HL-60 (cell line): ENCODE measurements at regions not wholly inside any gene's neighbourhood (a gene's known extent, or its start where the extent isn't known, plus 50 kb on each side); places are given as distances from the start of the nearest gene placed in this dataset.
"Not testable (repeated sequence)": the region's sequence is repeated elsewhere in the genome, so short reads cannot be mapped to it uniquely, and the experiment has no call there.

Experiments
- DNase-seq, 2 experiments: peaks; one replicate each; pipeline ENCODE4 v3.0.0-alpha.2; 2010 to 2020; ENCODE audit warnings: low read depth in 1 of 2, low spot score in 1 of 2
- H3K27ac ChIP-seq: fragments of 250-450 bp; sonication (Bioruptor Pico); replicated peaks from 2 replicates; pipeline ENCODE4 v1.5.1; 2020; ENCODE audit warnings: mild to moderate bottlenecking, moderate library complexity
- H3K27me3 ChIP-seq: fragments of 250-450 bp; sonication (Bioruptor Pico); 2 replicates; pipeline ENCODE4 v1.5.1; 2021; ENCODE audit warnings: mild to moderate bottlenecking, moderate library complexity; ENCODE audit not compliant: insufficient read depth, poor library complexity, severe bottlenecking
- H3K4me3 ChIP-seq: replicated peaks from 2 replicates; pipeline ENCODE4 v1.5.1; 2011; ENCODE audit warnings: mild to moderate bottlenecking, control low read depth, low read length; ENCODE audit not compliant: insufficient read depth
- GABPA ChIP-seq: IDR thresholded peaks from 2 replicates; pipeline ENCODE4 v1.6.1; 2012; ENCODE audit warnings: low read depth
- POLR2AphosphoS5 ChIP-seq: IDR thresholded peaks from 2 replicates; pipeline ENCODE4 v1.6.1; 2012; ENCODE audit warnings: low read depth
- REST ChIP-seq: IDR thresholded peaks from 2 replicates; pipeline ENCODE4 v1.6.1; 2012; ENCODE audit warnings: low read depth; ENCODE audit not compliant: insufficient replicate concordance
- SPI1 ChIP-seq: IDR thresholded peaks from 2 replicates; pipeline ENCODE4 v1.6.1; 2012; ENCODE audit warnings: low read depth, mild to moderate bottlenecking, borderline replicate concordance
- TF ChIP-seq, protein P1 (sequence below): IDR thresholded peaks from one replicate; pipeline ENCODE4 v1.5.1; 2011; ENCODE audit warnings: low read length, control low read depth, inconsistent platforms; ENCODE audit not compliant: insufficient read depth

DNA sequence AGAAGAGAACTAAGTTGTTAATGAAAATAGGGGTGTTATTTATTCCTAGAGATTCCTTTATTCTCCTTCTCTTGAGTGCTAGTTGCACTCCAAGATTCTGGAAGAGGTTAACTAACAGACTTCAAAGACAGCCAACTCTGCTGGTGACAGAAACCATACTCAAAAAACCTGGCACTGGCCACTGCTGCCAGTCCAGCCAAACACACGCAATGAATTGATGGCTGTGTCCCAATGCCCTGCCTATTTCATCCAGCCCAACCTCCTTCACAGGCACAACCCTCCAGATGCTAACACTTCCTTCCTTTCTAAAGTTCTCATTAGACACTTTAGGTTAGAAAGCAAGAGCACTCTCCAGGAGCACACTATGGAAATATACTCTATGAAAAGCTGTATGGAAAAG lies 150.8 kb upstream of the C11orf58 start:
- no peak for DNase-seq
- Histone ChIP-seq H3K27me3 (no peaks in the 10 kb centered on the region), H3K27ac (no peak overlapping the region), H3K4me3 (no peak overlapping the region)
- TF ChIP-seq GABPA (no peak), POLR2AphosphoS5 (no peak), REST (no peak), SPI1 (no peak)
- TF ChIP-seq, protein P1, sequence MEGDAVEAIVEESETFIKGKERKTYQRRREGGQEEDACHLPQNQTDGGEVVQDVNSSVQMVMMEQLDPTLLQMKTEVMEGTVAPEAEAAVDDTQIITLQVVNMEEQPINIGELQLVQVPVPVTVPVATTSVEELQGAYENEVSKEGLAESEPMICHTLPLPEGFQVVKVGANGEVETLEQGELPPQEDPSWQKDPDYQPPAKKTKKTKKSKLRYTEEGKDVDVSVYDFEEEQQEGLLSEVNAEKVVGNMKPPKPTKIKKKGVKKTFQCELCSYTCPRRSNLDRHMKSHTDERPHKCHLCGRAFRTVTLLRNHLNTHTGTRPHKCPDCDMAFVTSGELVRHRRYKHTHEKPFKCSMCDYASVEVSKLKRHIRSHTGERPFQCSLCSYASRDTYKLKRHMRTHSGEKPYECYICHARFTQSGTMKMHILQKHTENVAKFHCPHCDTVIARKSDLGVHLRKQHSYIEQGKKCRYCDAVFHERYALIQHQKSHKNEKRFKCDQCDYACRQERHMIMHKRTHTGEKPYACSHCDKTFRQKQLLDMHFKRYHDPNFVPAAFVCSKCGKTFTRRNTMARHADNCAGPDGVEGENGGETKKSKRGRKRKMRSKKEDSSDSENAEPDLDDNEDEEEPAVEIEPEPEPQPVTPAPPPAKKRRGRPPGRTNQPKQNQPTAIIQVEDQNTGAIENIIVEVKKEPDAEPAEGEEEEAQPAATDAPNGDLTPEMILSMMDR = no peak

DNA sequence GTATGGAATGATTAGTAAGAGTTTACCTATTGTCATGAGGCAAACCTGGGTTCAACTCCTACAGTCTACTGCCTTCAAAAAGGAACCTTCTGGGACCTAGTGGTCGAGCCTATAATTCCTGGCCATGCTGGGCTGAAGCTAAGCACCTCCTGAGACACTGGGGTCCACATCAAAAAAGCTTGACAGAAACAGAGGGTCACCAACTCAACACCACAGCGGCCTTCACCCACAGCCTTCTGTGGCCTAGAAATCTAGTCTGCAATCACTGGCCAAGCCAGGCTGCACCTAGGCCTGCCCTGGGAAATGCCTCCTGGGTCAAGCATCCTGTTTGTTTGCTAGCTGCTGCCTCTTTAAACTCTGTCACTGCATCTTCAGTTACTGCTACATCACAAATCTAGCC lies 153.9 kb upstream of the C11orf58 start:
- H3K27me3 ChIP-seq = no peaks in the 10 kb centered on the region
- no peak overlapping the region for H3K4me3 ChIP-seq
- no peak overlapping the region for H3K27ac ChIP-seq
- TF ChIP-seq, protein P1 = no peak
- TF ChIP-seq REST (no peak), POLR2AphosphoS5 (no peak), GABPA (no peak), SPI1 (no peak)
- no peak for DNase-seq

DNA sequence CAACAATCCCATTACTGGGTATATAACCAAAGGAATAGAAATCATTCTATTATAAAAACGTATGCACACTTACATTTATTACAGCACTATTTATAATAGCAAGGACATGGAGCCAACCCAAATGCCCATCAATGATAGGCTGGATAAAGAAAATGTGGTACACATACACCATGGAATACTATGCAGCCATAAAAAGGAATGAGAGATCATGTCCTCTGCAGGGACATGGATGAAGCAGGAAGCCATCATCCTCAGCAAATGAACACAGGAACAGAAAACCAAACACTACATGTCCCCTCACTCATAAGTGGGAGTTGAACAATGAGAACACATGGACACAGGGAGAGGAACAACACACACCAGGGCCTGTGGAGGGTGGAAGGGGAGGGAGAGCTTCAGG lies 157.4 kb upstream of the C11orf58 start:
- not testable (repeated sequence) for DNase-seq, H3K4me3 ChIP-seq, H3K27ac ChIP-seq, H3K27me3 ChIP-seq

DNA sequence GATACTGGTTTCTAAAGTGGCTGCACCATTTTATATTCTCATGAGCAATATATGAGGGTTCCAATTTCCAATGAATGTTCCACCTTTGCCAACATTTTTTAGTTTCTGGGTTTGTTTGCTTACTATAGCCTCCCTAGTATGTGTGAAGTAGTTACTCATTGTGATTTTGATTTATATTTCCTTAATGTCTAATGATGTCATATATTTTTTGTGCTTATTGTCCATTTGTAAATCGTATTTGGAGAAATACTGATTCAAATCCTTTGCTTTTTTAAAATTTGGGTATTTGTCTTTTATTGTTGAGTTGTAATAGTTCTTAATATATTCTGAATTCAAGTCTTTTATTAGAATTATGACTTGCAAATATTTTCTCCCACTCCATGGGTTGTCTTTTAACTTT lies 161.0 kb upstream of the C11orf58 start:
- no peak for DNase-seq
- H3K4me3 ChIP-seq = no peak overlapping the region
- no peak overlapping the region for H3K27ac ChIP-seq
- H3K27me3 ChIP-seq = no peaks in the 10 kb centered on the region
- TF ChIP-seq REST = no peak
- TF ChIP-seq, protein P1 = no peak
- no peak for TF ChIP-seq SPI1
- no peak for TF ChIP-seq POLR2AphosphoS5
- TF ChIP-seq GABPA = no peak

GRCh38 chr11:16574889-16575288 lies 163.6 kb upstream of the C11orf58 start:
- not testable (repeated sequence) for H3K4me3 ChIP-seq, DNase-seq, H3K27me3 ChIP-seq, H3K27ac ChIP-seq
